Activated CD4-positive, alpha-beta memory T cell treated with anti-CD3 and anti-CD28 coated beads, Interleukin-2, amount 10 ng/mL, durations not matched to agents 7 days and 5 days (primary cell): ENCODE measurements at regions not wholly inside any gene's neighbourhood (a gene's known extent, or its start where the extent isn't known, plus 50 kb on each side); places are given as distances from the start of the nearest gene placed in this dataset.

Source experiments
- CTCF ChIA-PET: fragments of 350-600 bp; sonication (Branson Sonifier 250); formaldehyde crosslinking; loops from one replicate; lab custom pipeline; 2021; ENCODE audit warnings: antibody characterized with exemption, inconsistent platforms; lab: Charles Lee
- POLR2A ChIA-PET: fragments of 350-600 bp; sonication (Branson Sonifier 250); formaldehyde crosslinking; loops from one replicate; lab custom pipeline; 2021; ENCODE audit warnings: antibody characterized with exemption; lab: Charles Lee
- DNase-seq: peaks from one replicate; pipeline ENCODE4 v3.0.0-alpha.2; 2020
- H3K27ac Mint-ChIP-seq: one replicate; pipeline ENCODE4 v1.8.0; 2021; ENCODE audit warnings: mild to moderate bottlenecking, mixed read lengths
- H3K27me3 Mint-ChIP-seq: one replicate; pipeline ENCODE4 v1.8.0; 2021; ENCODE audit warnings: mixed read lengths
- H3K36me3 Mint-ChIP-seq: one replicate; pipeline ENCODE4 v1.8.0; 2021; ENCODE audit warnings: low read depth, mixed read lengths
- H3K4me1 Mint-ChIP-seq: one replicate; pipeline ENCODE4 v1.8.0; 2021; ENCODE audit warnings: mixed read lengths
- H3K4me3 Mint-ChIP-seq: one replicate; pipeline ENCODE4 v1.8.0; 2021; ENCODE audit warnings: mild to moderate bottlenecking, mixed read lengths
- H3K9me3 Mint-ChIP-seq: one replicate; pipeline ENCODE4 v1.8.0; 2021; ENCODE audit warnings: mixed read lengths

- H3K36me3 Mint-ChIP-seq = peaks cover 20% of the 10 kb centered on the region
- no peak overlapping the region for H3K27ac Mint-ChIP-seq
- H3K27me3 Mint-ChIP-seq = peaks cover 3% of the 10 kb centered on the region
- no peak for DNase-seq
- peaks cover 14% of the 10 kb centered on the region for H3K4me1 Mint-ChIP-seq
- CTCF ChIA-PET = interaction anchor here (1.0 kb wide), 1 partner anchor 12 kb away, joined by 3 read pairs; no protein-coding TSS in a partner anchor
- H3K9me3 Mint-ChIP-seq = peaks cover 22% of the 10 kb centered on the region
- no peak overlapping the region for H3K4me3 Mint-ChIP-seq
- POLR2A ChIA-PET = interaction anchor here (1.0 to 1.3 kb wide), 2 partner anchors 9 to 12 kb away, joined by 3 to 6 read pairs; no protein-coding TSS in a partner anchor
Observed at GRCh38 chr2:8531481-8531880, 150.4 kb upstream of the ID2 start.

DNA sequence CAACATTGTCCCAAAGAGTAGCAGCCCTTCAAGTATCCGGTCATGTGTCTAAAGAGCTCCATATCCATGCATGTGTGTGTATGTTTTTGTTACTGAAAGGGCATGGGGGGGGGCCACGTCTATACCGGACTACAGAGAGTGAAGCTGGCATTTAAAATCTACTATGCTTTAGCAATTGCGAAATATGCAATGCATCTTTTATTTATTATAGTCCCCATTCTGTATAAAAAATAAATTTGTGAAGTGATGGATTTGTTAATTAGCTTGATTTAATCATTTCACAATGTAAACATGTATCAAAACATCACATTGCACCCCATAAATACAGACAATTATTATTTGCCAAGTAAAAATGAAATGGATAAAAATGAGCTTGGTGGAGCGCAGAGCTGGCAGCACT lies 149.4 kb upstream of the ID2 start:
- Mint-ChIP-seq H3K4me3 (no peak overlapping the region), H3K4me1 (peaks cover 16% of the 10 kb centered on the region), H3K36me3 (peaks cover 20% of the 10 kb centered on the region), H3K9me3 (peaks cover 22% of the 10 kb centered on the region), H3K27me3 (peaks cover 3% of the 10 kb centered on the region), H3K27ac (no peak overlapping the region)
- CTCF ChIA-PET = interaction anchor here (1.3 to 2.0 kb wide), 2 partner anchors 9 to 11 kb away, joined by 3 to 6 read pairs; no protein-coding TSS in a partner anchor
- DNase-seq = no peak
- POLR2A ChIA-PET = interaction anchor here (1.0 to 1.6 kb wide), 4 partner anchors 8 to 73 kb away, joined by 3 to 12 read pairs (median 4); no protein-coding TSS in a partner anchor

DNA sequence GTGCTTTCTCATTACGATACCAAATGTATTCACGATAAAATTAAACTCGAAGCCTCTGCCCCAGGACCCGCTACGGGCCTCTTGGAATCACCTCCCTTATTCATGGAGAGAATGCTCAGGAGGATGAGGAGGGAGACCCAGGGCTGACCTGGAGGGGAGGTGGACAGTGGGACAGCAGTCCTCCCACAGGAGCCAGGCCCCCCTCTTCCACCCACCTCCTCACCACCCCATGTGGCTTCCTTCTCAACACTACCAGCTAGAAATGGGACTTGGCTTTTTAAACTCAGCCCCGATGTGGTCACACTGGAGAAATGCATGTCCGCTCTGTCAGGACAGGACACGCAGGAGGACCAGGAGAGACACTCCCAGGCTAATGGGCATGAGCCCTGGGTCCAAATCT lies 147.9 kb upstream of the ID2 start:
- Mint-ChIP-seq H3K4me1 (peaks cover 29% of the 10 kb centered on the region), H3K27me3 (no peaks in the 10 kb centered on the region), H3K9me3 (peaks cover 22% of the 10 kb centered on the region), H3K4me3 (no peak overlapping the region), H3K36me3 (peaks cover 20% of the 10 kb centered on the region), H3K27ac (no peak overlapping the region)
- ChIA-PET CTCF (interaction anchor here (2.0 kb wide), 1 partner anchor 11 kb away, joined by 6 read pairs; no protein-coding TSS in a partner anchor), POLR2A (interaction anchor here (1.2 to 1.6 kb wide), 4 partner anchors 9 to 147 kb away, joined by 3 to 12 read pairs (median 4); no protein-coding TSS in a partner anchor)
- no peak for DNase-seq

DNA sequence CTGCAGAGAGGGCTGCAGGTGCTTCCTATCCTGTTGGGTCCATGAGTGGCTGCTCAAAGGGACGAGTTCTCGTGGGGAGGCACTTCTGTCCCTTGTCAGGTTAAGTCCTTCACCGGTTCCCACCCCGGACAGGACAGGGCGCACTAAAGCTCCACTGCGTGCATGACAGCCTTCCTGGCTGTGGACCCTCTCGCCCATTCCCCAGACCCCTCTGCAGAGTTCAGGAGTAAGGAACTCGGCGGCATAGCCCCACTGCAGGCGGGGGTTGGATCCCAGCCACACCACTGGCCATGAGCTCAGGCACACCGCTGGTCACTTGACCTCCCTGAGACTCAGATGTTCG lies 147.5 kb upstream of the ID2 start:
- no peak overlapping the region for H3K4me3 Mint-ChIP-seq
- peaks cover 33% of the 10 kb centered on the region for H3K4me1 Mint-ChIP-seq
- POLR2A ChIA-PET = interaction anchor here (6.8 kb wide), 1 partner anchor 12 kb away, joined by 46 read pairs; no protein-coding TSS in a partner anchor
- H3K27ac Mint-ChIP-seq = no peak overlapping the region
- DNase-seq = no peak
- CTCF ChIA-PET = no interaction called here
- H3K36me3 Mint-ChIP-seq = peaks cover 20% of the 10 kb centered on the region
- H3K27me3 Mint-ChIP-seq = no peaks in the 10 kb centered on the region
- peaks cover 22% of the 10 kb centered on the region for H3K9me3 Mint-ChIP-seq

DNA sequence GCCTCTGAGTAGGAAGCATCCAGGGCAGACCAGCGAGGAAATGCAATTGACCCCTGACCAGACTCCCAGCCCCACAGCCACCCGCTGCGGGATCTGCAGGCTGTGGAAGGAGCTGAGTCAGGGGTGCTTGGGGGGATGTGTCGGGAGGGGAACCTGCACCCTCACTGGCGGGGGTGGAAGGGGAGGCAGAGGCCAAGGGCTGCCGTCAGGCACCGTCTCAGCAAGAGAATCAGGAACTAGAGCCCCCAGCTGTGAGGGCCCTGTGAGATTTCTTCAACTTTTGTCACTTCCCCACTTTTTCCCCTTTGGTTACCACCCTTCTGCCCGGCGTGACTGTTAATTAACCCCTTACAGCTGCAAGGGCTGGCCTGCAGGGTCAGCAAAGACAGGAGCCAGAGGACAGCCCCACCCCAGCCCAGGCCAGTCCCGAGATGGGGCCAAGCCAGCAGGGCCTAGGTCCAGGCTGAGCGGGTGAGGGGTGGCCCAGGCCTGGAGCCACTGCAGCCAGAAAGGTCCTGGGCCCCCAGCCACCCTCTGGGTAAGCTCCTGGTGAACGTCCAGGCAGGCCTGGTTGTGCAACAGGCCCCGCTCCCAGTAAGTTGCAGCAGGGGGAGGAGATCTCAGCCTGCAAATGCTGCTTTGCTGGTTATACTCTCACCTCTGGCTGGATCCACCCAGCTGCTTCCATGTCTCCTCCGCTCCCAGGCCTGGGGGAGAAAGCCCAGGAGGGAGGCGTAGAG lies 147.0 kb upstream of the ID2 start:
- no peaks in the 10 kb centered on the region for H3K27me3 Mint-ChIP-seq
- H3K4me3 Mint-ChIP-seq = no peak overlapping the region
- H3K36me3 Mint-ChIP-seq = peaks cover 16% of the 10 kb centered on the region
- ChIA-PET POLR2A (interaction anchor here (6.8 kb wide), 1 partner anchor 13 kb away, joined by 46 read pairs; no protein-coding TSS in a partner anchor), CTCF (no interaction called here)
- H3K4me1 Mint-ChIP-seq = peaks cover 38% of the 10 kb centered on the region
- H3K27ac Mint-ChIP-seq = no peak overlapping the region
- H3K9me3 Mint-ChIP-seq = peaks cover 19% of the 10 kb centered on the region
- DNase-seq = no peak

DNA sequence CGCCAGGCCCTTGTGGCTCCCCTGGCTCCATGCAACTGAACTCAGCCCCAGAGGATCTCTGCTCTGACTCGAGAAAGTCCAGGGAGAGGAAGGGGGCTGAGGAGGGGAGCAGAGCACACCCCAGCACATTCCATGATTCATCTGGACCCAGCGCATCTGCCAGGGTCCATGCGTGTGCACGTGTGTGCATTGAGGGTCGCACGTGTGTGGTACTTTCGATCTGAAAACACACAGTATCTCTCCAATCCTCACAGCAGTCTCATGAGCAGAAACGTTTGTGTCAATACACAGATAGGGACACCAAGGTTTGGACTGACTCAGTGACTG lies 146.4 kb upstream of the ID2 start:
- Mint-ChIP-seq H3K4me1 (peaks cover 44% of the 10 kb centered on the region), H3K27me3 (no peaks in the 10 kb centered on the region), H3K36me3 (peaks cover 14% of the 10 kb centered on the region), H3K9me3 (peaks cover 17% of the 10 kb centered on the region), H3K4me3 (no peak overlapping the region), H3K27ac (no peak overlapping the region)
- ChIA-PET CTCF (no interaction called here), POLR2A (interaction anchor here (1.7 to 6.8 kb wide), 2 partner anchors 13 to 20 kb away, joined by 5 to 46 read pairs; no protein-coding TSS in a partner anchor)
- DNase-seq = no peak

DNA sequence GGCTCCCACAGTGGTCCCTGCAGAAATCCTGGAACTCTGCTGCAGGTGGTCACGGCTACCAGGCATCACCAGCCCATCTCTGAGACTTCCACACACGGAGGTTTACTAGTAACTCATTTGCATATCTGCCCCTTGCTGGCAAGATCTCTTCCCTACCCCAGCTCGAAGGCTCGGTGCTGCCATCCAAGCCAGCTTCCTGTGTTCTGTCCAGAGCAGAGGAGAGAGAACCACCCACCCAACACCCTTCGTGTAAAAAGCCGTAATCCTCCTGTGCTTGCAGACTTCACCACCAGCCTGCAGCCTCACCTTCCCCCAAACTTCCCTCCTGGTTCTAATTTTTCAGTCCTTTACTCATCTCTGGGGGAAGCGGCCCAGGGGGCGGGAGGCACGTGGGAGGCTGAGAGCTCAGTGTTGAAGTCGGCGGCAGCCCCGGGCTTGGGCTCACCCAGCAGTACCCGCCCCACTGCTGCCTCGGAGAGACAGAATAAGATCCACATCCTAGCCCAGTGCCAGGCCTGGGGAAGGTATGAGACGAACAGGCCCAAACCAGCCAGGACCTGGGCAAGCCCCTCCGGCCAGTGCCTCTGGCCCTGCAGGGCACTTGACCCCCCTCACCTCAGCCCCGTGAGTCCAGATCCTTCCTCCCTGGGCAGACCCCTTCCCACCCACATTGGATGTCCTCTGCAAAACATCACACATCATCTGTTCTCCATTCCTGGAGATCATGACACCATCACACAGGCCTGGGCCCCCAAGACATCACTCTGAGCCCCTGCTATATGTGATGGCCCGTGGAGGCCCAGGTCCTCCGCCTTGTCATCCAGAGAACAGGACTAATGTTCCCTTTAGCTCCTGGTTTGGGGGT lies 145.8 kb upstream of the ID2 start:
- H3K4me1 Mint-ChIP-seq = peaks cover 50% of the 10 kb centered on the region
- H3K4me3 Mint-ChIP-seq = no peak overlapping the region
- H3K36me3 Mint-ChIP-seq = peaks cover 13% of the 10 kb centered on the region
- H3K27me3 Mint-ChIP-seq = no peaks in the 10 kb centered on the region
- ChIA-PET POLR2A (interaction anchor here (1.7 to 6.8 kb wide), 2 partner anchors 14 to 21 kb away, joined by 5 to 46 read pairs; no protein-coding TSS in a partner anchor), CTCF (interaction anchor here (0.7 kb wide), 1 partner anchor 295 kb away, joined by 3 read pairs; no protein-coding TSS in a partner anchor)
- peak overlapping the region; percentile 25 for H3K27ac Mint-ChIP-seq
- peaks cover 12% of the 10 kb centered on the region for H3K9me3 Mint-ChIP-seq
- DNase-seq = no peak

GRCh38 chr2:8536686-8537561 lies 144.9 kb upstream of the ID2 start:
- Mint-ChIP-seq H3K4me1 (peaks cover 58% of the 10 kb centered on the region), H3K27me3 (no peaks in the 10 kb centered on the region), H3K36me3 (peaks cover 4% of the 10 kb centered on the region), H3K9me3 (peaks cover 3% of the 10 kb centered on the region), H3K27ac (peak overlapping the region; percentile 18), H3K4me3 (no peak overlapping the region)
- ChIA-PET CTCF (interaction anchor here (0.7 kb wide), 1 partner anchor 296 kb away, joined by 3 read pairs; no protein-coding TSS in a partner anchor), POLR2A (interaction anchor here (0.9 to 6.8 kb wide), 5 partner anchors 15 to 145 kb away, joined by 3 to 46 read pairs (median 5); no protein-coding TSS in a partner anchor)
- no peak for DNase-seq

GRCh38 chr2:8537562-8538155 lies 144.2 kb upstream of the ID2 start:
- no peak for DNase-seq
- no peaks in the 10 kb centered on the region for H3K36me3 Mint-ChIP-seq
- peaks cover 1% of the 10 kb centered on the region for H3K9me3 Mint-ChIP-seq
- ChIA-PET POLR2A (interaction anchor here (0.9 to 6.8 kb wide), 6 partner anchors 15 to 147 kb away, joined by 3 to 46 read pairs (median 5); no protein-coding TSS in a partner anchor), CTCF (interaction anchor here (0.6 kb wide), 1 partner anchor 835 kb away, joined by 3 read pairs; no protein-coding TSS in a partner anchor)
- H3K27ac Mint-ChIP-seq = no peak overlapping the region
- H3K4me3 Mint-ChIP-seq = no peak overlapping the region
- no peaks in the 10 kb centered on the region for H3K27me3 Mint-ChIP-seq
- peaks cover 66% of the 10 kb centered on the region for H3K4me1 Mint-ChIP-seq

DNA sequence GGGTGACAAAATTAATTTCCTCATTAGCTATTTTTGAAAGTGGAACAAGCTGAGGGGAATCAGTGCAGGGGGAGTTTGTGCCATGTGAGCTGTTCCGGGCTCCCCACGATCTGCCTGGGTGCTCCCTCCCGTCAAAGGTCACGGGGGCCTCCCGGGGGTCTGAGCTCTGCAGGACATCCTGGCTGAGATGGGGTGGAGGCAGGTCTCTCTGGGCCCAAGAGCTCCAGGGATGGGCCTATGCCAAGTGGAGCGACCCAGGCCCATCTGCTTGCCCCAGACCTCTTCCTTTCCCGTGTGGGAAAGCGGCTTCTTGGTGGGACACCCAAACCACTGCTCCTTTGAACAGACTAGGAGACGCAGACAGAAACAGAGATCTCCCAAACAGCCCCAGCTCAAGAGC lies 143.3 kb upstream of the ID2 start:
- peaks cover 75% of the 10 kb centered on the region for H3K4me1 Mint-ChIP-seq
- H3K9me3 Mint-ChIP-seq = no peaks in the 10 kb centered on the region
- no peaks in the 10 kb centered on the region for H3K36me3 Mint-ChIP-seq
- H3K4me3 Mint-ChIP-seq = no peak overlapping the region
- no peaks in the 10 kb centered on the region for H3K27me3 Mint-ChIP-seq
- CTCF ChIA-PET = interaction anchor here (0.6 kb wide), 1 partner anchor 836 kb away, joined by 3 read pairs; no protein-coding TSS in a partner anchor
- POLR2A ChIA-PET = interaction anchor here (1.0 to 9.6 kb wide), 6 partner anchors 16 to 146 kb away, joined by 3 to 230 read pairs (median 8); partner anchors contain the start of gene ID2
- no peak for DNase-seq
- H3K27ac Mint-ChIP-seq = no peak overlapping the region

DNA sequence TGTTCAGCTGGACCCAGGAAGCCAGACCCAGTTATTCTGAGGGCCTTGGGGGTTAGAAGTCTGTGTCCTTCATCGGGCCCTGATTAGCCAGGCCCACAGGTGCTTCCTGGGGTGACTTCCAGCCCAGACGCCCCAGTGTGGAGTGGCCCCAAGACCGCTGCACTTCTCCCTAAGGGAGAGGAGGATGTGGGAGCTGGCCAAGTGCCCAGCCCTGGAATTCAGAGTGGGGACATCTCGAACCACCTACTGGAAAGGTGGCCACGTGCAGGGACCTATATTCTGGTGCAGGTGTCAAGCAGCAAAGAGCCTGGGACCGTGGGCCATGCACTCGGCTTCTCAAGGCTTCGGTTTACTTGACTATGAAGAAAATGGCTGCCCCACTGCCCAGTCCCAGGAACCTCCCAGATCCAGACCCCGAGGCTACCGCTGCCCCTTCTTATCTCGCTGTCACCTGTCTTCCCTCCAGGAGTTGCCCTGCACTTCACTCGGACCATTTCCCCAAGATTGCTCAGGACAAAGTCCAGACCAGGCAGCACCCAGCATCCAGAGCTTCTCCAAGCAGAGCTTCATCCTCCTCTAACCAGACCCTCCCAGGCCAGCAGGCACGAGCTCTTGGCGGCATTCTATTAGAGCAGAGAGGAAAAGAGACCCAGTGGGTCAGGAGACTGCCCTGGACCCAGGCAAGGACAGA lies 142.8 kb upstream of the ID2 start:
- peak overlapping the region; percentile 100 for H3K27ac Mint-ChIP-seq
- H3K27me3 Mint-ChIP-seq = no peaks in the 10 kb centered on the region
- H3K4me1 Mint-ChIP-seq = peaks cover 80% of the 10 kb centered on the region
- no peaks in the 10 kb centered on the region for H3K36me3 Mint-ChIP-seq
- H3K9me3 Mint-ChIP-seq = no peaks in the 10 kb centered on the region
- CTCF ChIA-PET = no interaction called here
- POLR2A ChIA-PET = interaction anchor here (1.1 to 9.6 kb wide), 6 partner anchors 17 to 146 kb away, joined by 4 to 230 read pairs (median 7); partner anchors contain the start of gene ID2
- H3K4me3 Mint-ChIP-seq = no peak overlapping the region
- DNase-seq = no peak
